H9 (cell line): ENCODE measurements at regions not wholly inside any gene's neighbourhood (a gene's known extent, or its start where the extent isn't known, plus 50 kb on each side); places are given as distances from the start of the nearest gene placed in this dataset.

Experiments
- DNase-seq: peaks from one replicate; pipeline ENCODE4 v3.0.0-alpha.2; 2017
- H2AFZ ChIP-seq: one replicate; pipeline ENCODE4 v1.6.1; 2013; ENCODE audit warnings: mild to moderate bottlenecking, low read length, control low read depth, moderate library complexity
- H2AK5ac ChIP-seq: 2 replicates; pipeline ENCODE4 v1.6.1; 2013; ENCODE audit warnings: low read length, control low read depth, mixed read lengths; ENCODE audit not compliant: insufficient read length
- H2BK120ac ChIP-seq: one replicate; pipeline ENCODE4 v1.6.1; 2013; ENCODE audit warnings: low read depth, mild to moderate bottlenecking, low read length, control low read depth, inconsistent platforms; ENCODE audit not compliant: poor library complexity, severe bottlenecking
- H2BK12ac ChIP-seq: 2 replicates; pipeline ENCODE4 v1.6.1; 2013; ENCODE audit warnings: low read length, control low read depth, mixed read lengths, low read depth; ENCODE audit not compliant: insufficient read length
- H2BK15ac ChIP-seq: 2 replicates; pipeline ENCODE4 v1.6.1; 2013; ENCODE audit warnings: low read depth, low read length, control low read depth
- H2BK20ac ChIP-seq: one replicate; pipeline ENCODE4 v1.6.1; 2013; ENCODE audit warnings: low read depth, mild to moderate bottlenecking, low read length, control low read depth, inconsistent platforms; ENCODE audit not compliant: poor library complexity, severe bottlenecking
- H2BK5ac ChIP-seq: 2 replicates; pipeline ENCODE4 v1.6.1; 2013; ENCODE audit warnings: low read length, control low read depth, mixed read lengths; ENCODE audit not compliant: insufficient read length
- H3K14ac ChIP-seq: 2 replicates; pipeline ENCODE4 v1.6.1; 2013; ENCODE audit warnings: low read length, control low read depth; ENCODE audit not compliant: insufficient read depth
- H3K18ac ChIP-seq: 2 replicates; pipeline ENCODE4 v1.6.1; 2013; ENCODE audit warnings: low read depth, mild to moderate bottlenecking, mixed read lengths, low read length, control low read depth; ENCODE audit not compliant: insufficient read length
- H3K23ac ChIP-seq: 2 replicates; pipeline ENCODE4 v1.6.1; 2013; ENCODE audit warnings: low read length, control low read depth, mixed read lengths, low read depth; ENCODE audit not compliant: insufficient read length
- H3K23me2 ChIP-seq: 2 replicates; pipeline ENCODE4 v1.6.1; 2013; ENCODE audit warnings: low read depth, mild to moderate bottlenecking, mixed read lengths, low read length, control low read depth; ENCODE audit not compliant: insufficient read length, poor library complexity, severe bottlenecking
- H3K27ac ChIP-seq: 2 replicates; pipeline ENCODE4 v1.5.1; 2013; ENCODE audit warnings: low read length, control low read depth, mixed read lengths, low read depth; ENCODE audit not compliant: insufficient read length
- H3K27me3 ChIP-seq: 2 replicates; pipeline ENCODE4 v1.6.1; 2013; ENCODE audit warnings: low read length, control low read depth, inconsistent platforms; ENCODE audit not compliant: insufficient read depth
- H3K4ac ChIP-seq: 2 replicates; pipeline ENCODE4 v1.6.1; 2013; ENCODE audit warnings: low read depth, mild to moderate bottlenecking, control low read depth, inconsistent platforms, low read length, moderate library complexity
- H3K4me1 ChIP-seq: 2 replicates; pipeline ENCODE4 v1.6.1; 2013; ENCODE audit warnings: low read length, control low read depth, inconsistent platforms; ENCODE audit not compliant: insufficient read depth
- H3K4me2 ChIP-seq: 2 replicates; pipeline ENCODE4 v1.6.1; 2013; ENCODE audit warnings: low read length, control low read depth, mixed read lengths; ENCODE audit not compliant: insufficient read length, insufficient read depth
- H3K56ac ChIP-seq: 2 replicates; pipeline ENCODE4 v1.6.1; 2013; ENCODE audit warnings: low read depth, mild to moderate bottlenecking, mixed read lengths, low read length, control low read depth; ENCODE audit not compliant: insufficient read length
- H3K79me1 ChIP-seq: 2 replicates; pipeline ENCODE4 v1.6.1; 2013; ENCODE audit warnings: low read depth, mild to moderate bottlenecking, moderate library complexity, low read length, control low read depth, inconsistent platforms; ENCODE audit not compliant: insufficient read depth, poor library complexity, severe bottlenecking
- H3K79me2 ChIP-seq: 2 replicates; pipeline ENCODE4 v1.6.1; 2013; ENCODE audit warnings: low read length, control low read depth, inconsistent platforms; ENCODE audit not compliant: insufficient read depth
- H3K9ac ChIP-seq: 2 replicates; pipeline ENCODE4 v1.6.1; 2013; ENCODE audit warnings: low read length, control low read depth, mixed read lengths; ENCODE audit not compliant: insufficient read length; ENCODE audit errors: extremely low read depth
- H3K9me3 ChIP-seq: one replicate; pipeline ENCODE4 v1.6.1; 2013; ENCODE audit warnings: low read depth, low read length, inconsistent platforms; ENCODE audit not compliant: control insufficient read depth
- H3T11ph ChIP-seq: one replicate; pipeline ENCODE4 v1.6.1; 2013; ENCODE audit warnings: mild to moderate bottlenecking, low read length, control low read depth, inconsistent platforms
- H4K20me1 ChIP-seq: one replicate; pipeline ENCODE4 v1.6.1; 2013; ENCODE audit not compliant: control insufficient read depth, insufficient read length, insufficient read depth
- H4K5ac ChIP-seq: 2 replicates; pipeline ENCODE4 v1.6.1; 2013; ENCODE audit warnings: low read depth, mild to moderate bottlenecking, mixed read lengths, low read length, control low read depth; ENCODE audit not compliant: insufficient read length
- H4K8ac ChIP-seq: replicated peaks from 2 replicates; pipeline ENCODE4 v1.6.1; 2013; ENCODE audit warnings: low read length, control low read depth, mixed read lengths, low read depth; ENCODE audit not compliant: insufficient read length
- H4K91ac ChIP-seq: 2 replicates; pipeline ENCODE4 v1.6.1; 2013; ENCODE audit warnings: low read depth, mild to moderate bottlenecking, moderate library complexity, mixed read lengths, low read length, control low read depth; ENCODE audit not compliant: insufficient read length
- H3K27ac Mint-ChIP-seq, 3 experiments: 2 replicates in 2 of 3; 3 replicates in 1 of 3; pipeline ENCODE4 v1.8.0; 2020 to 2021; ENCODE audit warnings: mixed read lengths in 3 of 3, mild to moderate bottlenecking in 1 of 3, moderate library complexity in 1 of 3
- H3K27me3 Mint-ChIP-seq: 2 replicates; pipeline ENCODE4 v1.8.0; 2021; ENCODE audit warnings: low read depth, mild to moderate bottlenecking, moderate library complexity, mixed read lengths
- H3K36me3 Mint-ChIP-seq, 3 experiments: 2 replicates in 2 of 3; 3 replicates in 1 of 3; pipeline ENCODE4 v1.8.0; 2020 to 2021; ENCODE audit warnings: low read depth in 3 of 3, mixed read lengths in 3 of 3; ENCODE audit not compliant: insufficient read depth in 1 of 3
- H3K4me1 Mint-ChIP-seq, 2 experiments: 2 replicates each; pipeline ENCODE4 v1.8.0; 2020; ENCODE audit warnings: mixed read lengths in 2 of 2
- H3K4me3 Mint-ChIP-seq, 2 experiments: 2 replicates in 1 of 2; 3 replicates in 1 of 2; pipeline ENCODE4 v1.8.0; 2020 to 2021; ENCODE audit warnings: mild to moderate bottlenecking in 2 of 2, mixed read lengths in 2 of 2, moderate library complexity in 1 of 2
- H3K9me3 Mint-ChIP-seq, 2 experiments: 2 replicates in 1 of 2; 3 replicates in 1 of 2; pipeline ENCODE4 v1.8.0; 2020; ENCODE audit warnings: mild to moderate bottlenecking in 2 of 2, mixed read lengths in 2 of 2, moderate library complexity in 1 of 2
- TF ChIP-seq, protein P1 (sequence below): fragments of 200-600 bp; sonication (generic); conservative IDR thresholded peaks from 3 replicates; pipeline ENCODE4 v1.8.0; 2021; ENCODE audit warnings: antibody characterized with exemption, mild to moderate bottlenecking

DNA sequence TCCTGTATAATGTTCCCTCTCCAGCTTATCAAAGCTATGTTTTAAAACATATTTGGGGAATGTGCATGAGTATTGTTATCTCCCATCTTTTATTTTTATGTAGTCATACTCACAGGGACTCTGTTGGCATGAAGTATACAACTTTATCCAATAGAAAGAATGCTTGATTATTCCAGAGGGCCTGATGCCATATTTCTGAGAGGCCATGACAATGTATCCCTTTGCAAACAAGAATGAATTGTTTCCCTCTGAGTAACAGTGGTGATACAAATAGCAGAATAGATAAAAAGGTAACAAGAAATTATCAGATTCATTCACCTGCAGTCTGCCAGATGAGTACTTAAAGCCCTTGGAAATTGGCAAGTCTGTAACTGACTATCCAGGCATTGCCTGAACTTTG lies 125.9 kb downstream of the PLK2 start:
- no peak for DNase-seq

More for the DNA sequence above, 125.9 kb downstream of the PLK2 start:
- TF ChIP-seq, protein P1, sequence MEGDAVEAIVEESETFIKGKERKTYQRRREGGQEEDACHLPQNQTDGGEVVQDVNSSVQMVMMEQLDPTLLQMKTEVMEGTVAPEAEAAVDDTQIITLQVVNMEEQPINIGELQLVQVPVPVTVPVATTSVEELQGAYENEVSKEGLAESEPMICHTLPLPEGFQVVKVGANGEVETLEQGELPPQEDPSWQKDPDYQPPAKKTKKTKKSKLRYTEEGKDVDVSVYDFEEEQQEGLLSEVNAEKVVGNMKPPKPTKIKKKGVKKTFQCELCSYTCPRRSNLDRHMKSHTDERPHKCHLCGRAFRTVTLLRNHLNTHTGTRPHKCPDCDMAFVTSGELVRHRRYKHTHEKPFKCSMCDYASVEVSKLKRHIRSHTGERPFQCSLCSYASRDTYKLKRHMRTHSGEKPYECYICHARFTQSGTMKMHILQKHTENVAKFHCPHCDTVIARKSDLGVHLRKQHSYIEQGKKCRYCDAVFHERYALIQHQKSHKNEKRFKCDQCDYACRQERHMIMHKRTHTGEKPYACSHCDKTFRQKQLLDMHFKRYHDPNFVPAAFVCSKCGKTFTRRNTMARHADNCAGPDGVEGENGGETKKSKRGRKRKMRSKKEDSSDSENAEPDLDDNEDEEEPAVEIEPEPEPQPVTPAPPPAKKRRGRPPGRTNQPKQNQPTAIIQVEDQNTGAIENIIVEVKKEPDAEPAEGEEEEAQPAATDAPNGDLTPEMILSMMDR = no peak
- Histone ChIP-seq H3T11ph (no peak overlapping the region), H3K56ac (no peak overlapping the region), H3K4me2 (no peak overlapping the region), H2BK12ac (no peak overlapping the region), H3K79me2 (no peaks in the 10 kb centered on the region), H2AFZ (no peak overlapping the region), H2BK15ac (no peak overlapping the region), H3K4ac (no peak overlapping the region), H2BK120ac (no peak overlapping the region), H2BK5ac (no peak overlapping the region), H4K91ac (no peak overlapping the region), H3K27ac (no peak overlapping the region), H3K14ac (no peak overlapping the region), H3K18ac (no peak overlapping the region), H3K23me2 (no peaks in the 10 kb centered on the region), H3K4me1 (no peaks in the 10 kb centered on the region), H4K5ac (no peak overlapping the region), H4K20me1 (no peaks in the 10 kb centered on the region), H3K79me1 (no peaks in the 10 kb centered on the region), H2BK20ac (no peak overlapping the region), H2AK5ac (no peak overlapping the region), H4K8ac (no peak overlapping the region), H3K23ac (no peak overlapping the region), H3K27me3 (no peaks in the 10 kb centered on the region), H3K9me3 (no peaks in the 10 kb centered on the region), H3K9ac (no peak overlapping the region)
- no peak overlapping the region for H3K27ac Mint-ChIP-seq
- no peaks in the 10 kb centered on the region for H3K36me3 Mint-ChIP-seq
- H3K4me1 Mint-ChIP-seq = peaks cover 0 to under 1% of the 10 kb centered on the region in 2 experiments; a peak in 1 of 4 replicates
- no peaks in the 10 kb centered on the region for H3K27me3 Mint-ChIP-seq
- no peaks in the 10 kb centered on the region; a peak in 1 of 5 replicates for H3K9me3 Mint-ChIP-seq
- no peak overlapping the region for H3K4me3 Mint-ChIP-seq
